OCI-LY7 (cell line): ENCODE measurements at regions not wholly inside any gene's neighbourhood (a gene's known extent, or its start where the extent isn't known, plus 50 kb on each side); places are given as distances from the start of the nearest gene placed in this dataset.

ENCODE experiments used
- BruUV-seq: library from RNA; stranded (reverse); fragments of 400-500 nt; replicated peaks from 2 replicates; lab custom pipeline; 2021; lab: Mats Ljungman, UMichigan
- CTCF ChIA-PET: fragments of 300-600 bp; sonication (Branson Sonifier 250); formaldehyde crosslinking; loops from one replicate; lab custom pipeline; 2022; ENCODE audit warnings: antibody characterized with exemption; ENCODE audit not compliant: unreplicated experiment; lab: Charles Lee
- POLR2A ChIA-PET: fragments of 300-600 bp; sonication (Branson Sonifier 250); formaldehyde crosslinking; loops from one replicate; lab custom pipeline; 2022; ENCODE audit warnings: antibody characterized with exemption; lab: Charles Lee
- DNase-seq: peaks from one replicate; pipeline ENCODE4 v3.0.0-alpha.2; 2015; ENCODE audit warnings: low spot score
- H2AFZ ChIP-seq: fragments of 200-600 bp; sonication (generic), shearing (Covaris generic); 2 replicates; pipeline ENCODE4 v1.6.1; 2014; ENCODE audit warnings: mild to moderate bottlenecking, antibody characterized with exemption, low read length, moderate library complexity
- H3K27ac ChIP-seq: fragments of 200-600 bp; sonication (generic); 2 replicates; pipeline ENCODE4 v1.5.1; 2014; ENCODE audit warnings: mixed run types, low read depth, mild to moderate bottlenecking, moderate library complexity, low read length, inconsistent platforms; ENCODE audit not compliant: poor library complexity, severe bottlenecking
- H3K36me3 ChIP-seq: fragments of 200-600 bp; sonication (generic); 2 replicates; pipeline ENCODE4 v1.6.1; 2014; ENCODE audit warnings: mild to moderate bottlenecking, antibody characterized with exemption, low read length, moderate library complexity, mixed read lengths; ENCODE audit not compliant: insufficient read depth
- H3K4me1 ChIP-seq: fragments of 200-600 bp; sonication (generic); 2 replicates; pipeline ENCODE4 v1.5.1; 2014; ENCODE audit warnings: mild to moderate bottlenecking, low read length; ENCODE audit not compliant: insufficient read depth, poor library complexity, severe bottlenecking
- H3K4me2 ChIP-seq: fragments of 200-600 bp; sonication (generic); 2 replicates; pipeline ENCODE4 v1.6.1; 2014; ENCODE audit warnings: mild to moderate bottlenecking, low read length
- H3K4me3 ChIP-seq: fragments of 200-600 bp; sonication (generic); 2 replicates; pipeline ENCODE4 v1.5.1; 2014; ENCODE audit warnings: mild to moderate bottlenecking, low read depth, low read length; ENCODE audit not compliant: poor library complexity, severe bottlenecking
- H3K79me2 ChIP-seq: fragments of 200-600 bp; sonication (generic); 2 replicates; pipeline ENCODE4 v1.6.1; 2016; ENCODE audit warnings: low read depth, mild to moderate bottlenecking, low read length, moderate library complexity, mixed read lengths; ENCODE audit not compliant: insufficient read depth
- H3K9me2 ChIP-seq: fragments of 200-600 bp; sonication (generic); 2 replicates; pipeline ENCODE4 v1.6.1; 2016; ENCODE audit warnings: mild to moderate bottlenecking, low read length, mixed read lengths; ENCODE audit not compliant: insufficient read depth
- H3K9me3 ChIP-seq: fragments of 200-600 bp; sonication (generic); 2 replicates; pipeline ENCODE4 v1.6.1; 2014; ENCODE audit warnings: mild to moderate bottlenecking, mixed run types, low read length, mixed read lengths
- H4K20me1 ChIP-seq: fragments of 200-600 bp; sonication (generic); 2 replicates; pipeline ENCODE4 v1.6.1; 2014; ENCODE audit warnings: mild to moderate bottlenecking, antibody characterized with exemption, low read length, moderate library complexity, mixed read lengths; ENCODE audit not compliant: insufficient read depth
- EZH2phosphoT487 ChIP-seq: fragments of 200-600 bp; sonication (generic); IDR thresholded peaks from 2 replicates; pipeline ENCODE4 v1.6.1; 2018; ENCODE audit warnings: low read depth, borderline replicate concordance, mild to moderate bottlenecking, mixed run types, antibody characterized with exemption, low read length, moderate library complexity, mixed read lengths
- intact Hi-C: fragments of 100-400 bp; cut with micrococcal nuclease; formaldehyde crosslinking; loops from one replicate; pipeline ENCODE4 v1.10.0; 2022; ENCODE audit not compliant: unreplicated experiment
- TF ChIP-seq, protein P1 (sequence below): fragments of 200-600 bp; sonication (generic); conservative IDR thresholded peaks from 2 replicates; pipeline ENCODE4 v1.5.1; 2014; ENCODE audit warnings: mild to moderate bottlenecking, antibody characterized with exemption, low read length, moderate library complexity, mixed read lengths

DNA sequence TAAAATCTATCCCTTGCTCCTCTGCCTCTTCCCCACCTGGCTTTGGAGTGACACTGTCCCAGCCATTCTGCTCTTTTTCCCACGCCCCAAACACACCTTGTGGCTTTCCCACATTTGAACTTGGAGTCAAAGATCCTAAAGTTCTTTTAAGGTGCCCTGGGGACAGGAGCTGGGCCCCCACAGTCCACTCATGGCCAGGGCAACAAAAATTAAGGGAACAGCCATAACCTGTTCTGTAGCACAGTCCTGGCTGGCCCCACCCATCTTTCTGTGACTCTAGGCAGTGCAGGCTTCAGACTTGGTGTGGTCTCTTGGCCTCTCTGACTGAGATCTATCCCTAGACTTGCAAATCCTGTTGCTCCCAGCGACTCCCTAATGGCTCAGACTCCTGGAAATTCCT, 143.0 kb upstream of the MAGI3 start:
- intact Hi-C loops: no loop called here
- H3K36me3 ChIP-seq: no peaks in the 10 kb centered on the region
- no TSS peak for BruUV-seq
- H3K79me2 ChIP-seq: no peaks in the 10 kb centered on the region
- H3K9me3 ChIP-seq: no peaks in the 10 kb centered on the region
- TF ChIP-seq, protein P1, sequence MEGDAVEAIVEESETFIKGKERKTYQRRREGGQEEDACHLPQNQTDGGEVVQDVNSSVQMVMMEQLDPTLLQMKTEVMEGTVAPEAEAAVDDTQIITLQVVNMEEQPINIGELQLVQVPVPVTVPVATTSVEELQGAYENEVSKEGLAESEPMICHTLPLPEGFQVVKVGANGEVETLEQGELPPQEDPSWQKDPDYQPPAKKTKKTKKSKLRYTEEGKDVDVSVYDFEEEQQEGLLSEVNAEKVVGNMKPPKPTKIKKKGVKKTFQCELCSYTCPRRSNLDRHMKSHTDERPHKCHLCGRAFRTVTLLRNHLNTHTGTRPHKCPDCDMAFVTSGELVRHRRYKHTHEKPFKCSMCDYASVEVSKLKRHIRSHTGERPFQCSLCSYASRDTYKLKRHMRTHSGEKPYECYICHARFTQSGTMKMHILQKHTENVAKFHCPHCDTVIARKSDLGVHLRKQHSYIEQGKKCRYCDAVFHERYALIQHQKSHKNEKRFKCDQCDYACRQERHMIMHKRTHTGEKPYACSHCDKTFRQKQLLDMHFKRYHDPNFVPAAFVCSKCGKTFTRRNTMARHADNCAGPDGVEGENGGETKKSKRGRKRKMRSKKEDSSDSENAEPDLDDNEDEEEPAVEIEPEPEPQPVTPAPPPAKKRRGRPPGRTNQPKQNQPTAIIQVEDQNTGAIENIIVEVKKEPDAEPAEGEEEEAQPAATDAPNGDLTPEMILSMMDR: no peak
- TF ChIP-seq EZH2phosphoT487: no peak
- no peaks in the 10 kb centered on the region for H4K20me1 ChIP-seq
- ChIA-PET POLR2A (no interaction called here), CTCF (no interaction called here)
- H3K4me1 ChIP-seq: no peaks in the 10 kb centered on the region
- H3K9me2 ChIP-seq: no peaks in the 10 kb centered on the region
- no peak overlapping the region for H3K4me2 ChIP-seq
- no peak for DNase-seq
- H2AFZ ChIP-seq: no peak overlapping the region
- no peak overlapping the region for H3K4me3 ChIP-seq
- no peak overlapping the region for H3K27ac ChIP-seq

DNA sequence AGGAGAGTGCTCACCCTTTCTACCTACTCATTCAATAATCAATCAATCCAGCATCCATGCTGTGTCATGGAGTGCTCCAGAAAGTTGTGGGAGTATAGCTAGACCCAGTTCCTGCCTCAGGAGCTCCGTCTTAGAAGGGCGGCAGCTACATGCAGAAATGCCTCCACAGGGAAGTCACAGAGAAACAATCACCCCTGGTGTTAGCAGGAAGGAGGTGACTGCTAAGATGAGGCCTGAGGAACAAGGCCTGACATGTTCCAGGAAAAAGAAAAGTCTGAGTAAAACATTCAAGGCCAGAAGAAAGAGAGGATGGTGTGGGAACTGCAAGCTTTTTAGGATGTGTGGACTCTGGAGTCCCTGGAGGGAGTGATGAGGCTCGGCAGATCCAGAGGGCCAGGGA, 142.5 kb upstream of the MAGI3 start:
- Histone ChIP-seq H3K79me2 (no peaks in the 10 kb centered on the region), H4K20me1 (no peaks in the 10 kb centered on the region), H3K4me1 (no peaks in the 10 kb centered on the region), H3K9me2 (no peaks in the 10 kb centered on the region), H3K9me3 (no peaks in the 10 kb centered on the region), H3K4me3 (no peak overlapping the region), H3K36me3 (no peaks in the 10 kb centered on the region), H3K27ac (no peak overlapping the region), H2AFZ (no peak overlapping the region), H3K4me2 (no peak overlapping the region)
- intact Hi-C loops: no loop called here
- ChIA-PET POLR2A (no interaction called here), CTCF (no interaction called here)
- BruUV-seq: no TSS peak
- TF ChIP-seq EZH2phosphoT487: no peak
- TF ChIP-seq, protein P1: no peak
- DNase-seq: no peak

- Histone ChIP-seq H3K27ac (no peak overlapping the region), H4K20me1 (no peaks in the 10 kb centered on the region), H3K79me2 (no peaks in the 10 kb centered on the region), H3K4me3 (no peak overlapping the region), H3K9me3 (no peaks in the 10 kb centered on the region), H3K4me1 (no peaks in the 10 kb centered on the region), H3K4me2 (no peak overlapping the region), H2AFZ (no peak overlapping the region), H3K9me2 (no peaks in the 10 kb centered on the region), H3K36me3 (no peaks in the 10 kb centered on the region)
- no TSS peak for BruUV-seq
- intact Hi-C loops: no loop called here
- ChIA-PET POLR2A (no interaction called here), CTCF (no interaction called here)
- TF ChIP-seq, protein P1: no peak
- no peak for TF ChIP-seq EZH2phosphoT487
- DNase-seq: no peak
Measured at GRCh38 chr1:113248494-113248893, 141.8 kb upstream of the MAGI3 start.
